ENCODE measurements at regions not wholly inside any gene's neighbourhood (a gene's known extent, or its start where the extent isn't known, plus 50 kb on each side); places are given as distances from the start of the nearest gene placed in this dataset.

DNA sequence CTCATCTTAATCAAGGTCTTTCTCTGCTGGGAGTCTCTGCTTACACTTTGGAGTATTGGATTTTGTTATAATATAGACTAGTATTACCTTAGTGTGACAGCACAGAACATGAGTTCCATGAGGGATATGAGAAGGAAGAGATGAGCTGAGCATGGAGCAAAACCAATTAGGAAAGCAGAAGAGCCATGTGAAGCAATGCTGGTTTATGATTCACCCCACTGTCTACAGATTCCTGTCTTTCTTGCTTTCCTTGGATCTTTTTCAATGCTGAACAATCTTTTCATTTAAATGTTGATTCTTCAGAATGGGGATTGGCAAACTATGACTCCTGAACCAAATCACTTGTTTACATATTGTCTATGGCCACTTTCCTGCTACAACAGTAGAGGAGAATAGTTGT lies 70.4 kb upstream of the KITLG start:
- H3K27ac Mint-ChIP-seq, result no peak overlapping the region
- no peak overlapping the region for H3K4me3 Mint-ChIP-seq
- no peaks in the 10 kb centered on the region for H3K9me3 Mint-ChIP-seq
- no peaks in the 10 kb centered on the region for H3K36me3 Mint-ChIP-seq
- no peaks in the 10 kb centered on the region for H3K4me1 Mint-ChIP-seq
- no peak for ATAC-seq
- DNase-seq (ENCODE audit: low spot score in 2 of 2), result no peak

DNA sequence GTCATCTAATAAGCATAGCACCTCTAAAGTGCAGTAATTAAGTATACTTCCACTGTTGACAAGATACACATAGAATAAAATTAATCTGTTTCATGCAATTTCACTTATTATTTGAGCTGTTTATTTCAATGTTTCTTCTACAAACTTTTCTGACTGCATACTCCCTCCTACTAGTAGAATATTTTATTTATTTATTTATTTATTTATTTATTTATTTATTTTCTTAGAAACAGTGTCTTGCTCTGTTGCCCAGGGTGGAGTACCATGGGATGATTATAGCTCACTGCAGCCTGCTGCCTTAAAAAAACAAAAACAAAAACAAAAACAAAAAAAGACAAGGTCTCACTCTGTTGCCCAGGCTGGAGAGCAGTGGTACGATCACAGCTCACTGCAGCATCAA lies 68.4 kb upstream of the KITLG start:
- ATAC-seq (no peak), DNase-seq (ENCODE audit: low spot score in 2 of 2) (no peak)
- Mint-ChIP-seq H3K4me1 (no peaks in the 10 kb centered on the region), H3K9me3 (no peaks in the 10 kb centered on the region), H3K4me3 (no peak overlapping the region), H3K27ac (no peak overlapping the region), H3K36me3 (no peaks in the 10 kb centered on the region)

GRCh38 chr12:88646824-88647223 lies 66.6 kb upstream of the KITLG start:
- DNase-seq (ENCODE audit: low spot score in 2 of 2) (no peak), ATAC-seq (no peak)
- no peak overlapping the region for H3K4me3 Mint-ChIP-seq
- H3K27ac Mint-ChIP-seq, result no peak overlapping the region
- H3K9me3 Mint-ChIP-seq, result no peaks in the 10 kb centered on the region
- no peaks in the 10 kb centered on the region for H3K4me1 Mint-ChIP-seq
- H3K36me3 Mint-ChIP-seq, result no peaks in the 10 kb centered on the region

GRCh38 chr12:88645816-88646215 lies 65.5 kb upstream of the KITLG start:
- no peaks in the 10 kb centered on the region for H3K36me3 Mint-ChIP-seq
- no peaks in the 10 kb centered on the region for H3K4me1 Mint-ChIP-seq
- no peak overlapping the region for H3K27ac Mint-ChIP-seq
- H3K4me3 Mint-ChIP-seq, result no peak overlapping the region
- ATAC-seq (no peak), DNase-seq (ENCODE audit: low spot score in 2 of 2) (no peak)
- H3K9me3 Mint-ChIP-seq, result no peaks in the 10 kb centered on the region

GRCh38 chr12:88644946-88645702 lies 64.9 kb upstream of the KITLG start:
- no peak for ATAC-seq
- Mint-ChIP-seq H3K9me3 (no peaks in the 10 kb centered on the region), H3K27ac (no peak overlapping the region), H3K36me3 (no peaks in the 10 kb centered on the region), H3K4me3 (no peak overlapping the region), H3K4me1 (no peaks in the 10 kb centered on the region)
- DNase-seq (ENCODE audit: low spot score in 2 of 2), result no peak

DNA sequence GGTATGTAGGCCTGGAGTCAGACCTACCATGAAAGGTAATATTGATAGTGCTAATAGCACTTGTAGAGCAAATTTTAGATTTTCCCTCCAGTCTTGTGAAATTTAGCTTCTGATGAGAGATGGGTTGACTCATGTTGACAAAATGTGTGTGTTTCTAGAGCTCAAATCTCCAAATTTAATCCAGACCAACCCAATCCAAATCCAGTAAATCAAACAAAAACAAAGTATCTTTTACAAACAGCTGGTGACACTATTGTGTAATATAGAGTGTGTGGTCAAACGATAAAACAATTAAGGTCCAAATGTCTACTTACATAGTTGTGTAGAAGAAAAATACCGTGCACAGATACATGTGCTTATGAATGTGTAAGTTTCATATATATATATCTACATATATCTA lies 63.4 kb upstream of the KITLG start:
- Mint-ChIP-seq H3K4me3 (no peak overlapping the region), H3K36me3 (no peaks in the 10 kb centered on the region), H3K4me1 (no peaks in the 10 kb centered on the region), H3K9me3 (no peaks in the 10 kb centered on the region), H3K27ac (no peak overlapping the region)
- DNase-seq (ENCODE audit: low spot score in 2 of 2) (no peak), ATAC-seq (no peak)

- H3K4me1 Mint-ChIP-seq, result no peaks in the 10 kb centered on the region
- DNase-seq (ENCODE audit: low spot score in 2 of 2) (no peak), ATAC-seq (no peak)
- no peak overlapping the region for H3K4me3 Mint-ChIP-seq
- no peaks in the 10 kb centered on the region for H3K9me3 Mint-ChIP-seq
- no peaks in the 10 kb centered on the region for H3K36me3 Mint-ChIP-seq
- H3K27ac Mint-ChIP-seq, result no peak overlapping the region
Measured at GRCh38 chr12:88642675-88643431, 62.6 kb upstream of the KITLG start.

GRCh38 chr12:88638966-88639760 lies 58.9 kb upstream of the KITLG start:
- DNase-seq (ENCODE audit: low spot score in 2 of 2) (no peak), ATAC-seq (no peak)
- no peaks in the 10 kb centered on the region for H3K4me1 Mint-ChIP-seq
- H3K9me3 Mint-ChIP-seq, result no peaks in the 10 kb centered on the region
- H3K4me3 Mint-ChIP-seq, result no peak overlapping the region
- no peaks in the 10 kb centered on the region for H3K36me3 Mint-ChIP-seq
- H3K27ac Mint-ChIP-seq, result no peak overlapping the region

- Mint-ChIP-seq H3K4me3 (no peak overlapping the region), H3K27ac (no peak overlapping the region), H3K36me3 (no peaks in the 10 kb centered on the region), H3K9me3 (no peaks in the 10 kb centered on the region), H3K4me1 (no peaks in the 10 kb centered on the region)
- no peak for DNase-seq (ENCODE audit: low spot score in 2 of 2)
- no peak for ATAC-seq
Measured at GRCh38 chr12:88638388-88638787, 58.1 kb upstream of the KITLG start.

- ATAC-seq (peak; percentile 31), DNase-seq (ENCODE audit: low spot score in 2 of 2) (no peak)
- no peaks in the 10 kb centered on the region for H3K9me3 Mint-ChIP-seq
- no peak overlapping the region for H3K4me3 Mint-ChIP-seq
- H3K27ac Mint-ChIP-seq, result no peak overlapping the region
- H3K4me1 Mint-ChIP-seq, result no peaks in the 10 kb centered on the region
- H3K36me3 Mint-ChIP-seq, result no peaks in the 10 kb centered on the region
Measured at GRCh38 chr12:88634008-88634407, 53.7 kb upstream of the KITLG start.

- H3K9me3 Mint-ChIP-seq, result no peaks in the 10 kb centered on the region
- no peaks in the 10 kb centered on the region for H3K36me3 Mint-ChIP-seq
Measured at GRCh38 chr12:88633312-88633711, 53.0 kb upstream of the KITLG start.

DNA sequence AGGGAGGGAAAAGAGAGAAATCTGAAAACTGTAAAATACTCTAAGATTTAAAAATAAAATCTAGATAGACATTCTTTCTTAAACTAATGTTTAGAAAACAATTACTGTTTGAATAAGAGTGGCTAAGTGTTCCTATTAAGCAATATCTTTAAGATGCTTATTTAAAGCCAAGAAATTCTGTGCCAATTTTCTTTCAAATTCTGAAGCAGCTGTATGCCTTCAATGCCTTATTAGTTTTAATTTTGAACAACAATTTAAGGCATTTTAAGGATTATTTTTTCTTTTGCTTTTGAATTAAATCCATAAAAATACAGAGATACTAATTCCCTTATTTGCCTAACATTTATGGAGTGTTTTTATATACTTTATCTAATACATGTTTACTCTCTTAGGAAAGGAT lies 50.3 kb upstream of the KITLG start:
- H3K4me1 Mint-ChIP-seq, result no peaks in the 10 kb centered on the region
- no peak overlapping the region for H3K27ac Mint-ChIP-seq
- no peaks in the 10 kb centered on the region for H3K36me3 Mint-ChIP-seq
- H3K9me3 Mint-ChIP-seq, result no peaks in the 10 kb centered on the region
- DNase-seq (ENCODE audit: low spot score in 2 of 2) (no peak), ATAC-seq (no peak)
- H3K4me3 Mint-ChIP-seq, result no peak overlapping the region

More at GRCh38 chr12:88633312-88633711, 53.0 kb upstream of the KITLG start:
- Mint-ChIP-seq H3K4me3 (no peak overlapping the region), H3K4me1 (no peaks in the 10 kb centered on the region), H3K27ac (no peak overlapping the region)
- ATAC-seq (no peak), DNase-seq (ENCODE audit: low spot score in 2 of 2) (no peak)
